A549 (cell line): ENCODE measurements at regions not wholly inside any gene's neighbourhood (a gene's known extent, or its start where the extent isn't known, plus 50 kb on each side); places are given as distances from the start of the nearest gene placed in this dataset.

Source experiments
- ATAC-seq, 2 experiments: fragments of 200-7000 bp in 1 of 2; fragments of >200 bp in 1 of 2; cut with Nextera tagmentation in 1 of 2; cut with Tn5 transposase in 1 of 2; 3 replicates each; pipeline versions ENCODE4 v1.8.0 to v1.9.1; 2018 to 2020; ENCODE audit warnings: mild to moderate bottlenecking in 1 of 2, moderate library complexity in 1 of 2
- CTCF ChIA-PET: fragments of 300-600 bp; sonication (Branson Sonifier 250); formaldehyde crosslinking; extraction: SDS; loops from one replicate; lab custom pipeline; 2021; ENCODE audit warnings: antibody characterized with exemption, inconsistent platforms; lab: Yijun Ruan, JAX
- POLR2A ChIA-PET: fragments of 350-600 bp; formaldehyde crosslinking; extraction: SDS; loops from one replicate; lab custom pipeline; 2021; ENCODE audit warnings: antibody characterized with exemption, inconsistent platforms; lab: Yijun Ruan, JAX
- DNase-seq, 2 experiments: peaks; one replicate each; pipeline versions ENCODE4 v3.0.0 to v3.0.0-alpha.2; 2011 to 2016; ENCODE audit warnings: low read depth in 1 of 2, low spot score in 1 of 2
- FAIRE-seq: peaks from 2 replicates; lab custom pipeline; 2011; peaks lifted over from hg19 to GRCh38; lab: Jason Lieb, UNC
- H3K27ac ChIP-seq, 2 experiments: fragments of >200 bp; sonication (Bioruptor Twin); formaldehyde crosslinking; 3 replicates each; pipeline ENCODE4 v1.5.1; 2016 to 2017
- H3K4me1 ChIP-seq: fragments of >200 bp; sonication (Bioruptor Twin); formaldehyde crosslinking; 3 replicates; pipeline ENCODE4 v1.6.1; 2016
- H3K4me2 ChIP-seq: fragments of >200 bp; sonication (Bioruptor Twin); formaldehyde crosslinking; 3 replicates; pipeline ENCODE4 v1.6.1; 2016
- H3K4me3 ChIP-seq: fragments of >200 bp; sonication (Bioruptor Twin); formaldehyde crosslinking; 3 replicates; pipeline ENCODE4 v1.5.1; 2016
- H3K9me3 ChIP-seq: fragments of >200 bp; sonication (Bioruptor Twin); formaldehyde crosslinking; 3 replicates; pipeline ENCODE4 v1.6.1; 2016
- CBX2 ChIP-seq: fragments of 200-600 bp; sonication (generic); IDR thresholded peaks from 2 replicates; pipeline ENCODE4 v1.6.1; 2016; ENCODE audit warnings: low read depth, mild to moderate bottlenecking, borderline replicate concordance
- CBX8 ChIP-seq: fragments of 200-600 bp; sonication (generic); IDR thresholded peaks from 2 replicates; pipeline ENCODE4 v1.6.1; 2016
- CEBPB ChIP-seq, 2 experiments: fragments of >200 bp in 1 of 2; sonication (Bioruptor Twin) in 1 of 2; formaldehyde crosslinking in 1 of 2; IDR thresholded peaks; 2 replicates each; pipeline ENCODE4 v1.6.1; 2012 to 2016
- CHD2 ChIP-seq: fragments of 150-350 bp; IDR thresholded peaks from 2 replicates; pipeline ENCODE4 v1.6.1; 2014; ENCODE audit warnings: low read length; ENCODE audit not compliant: partially characterized antibody
- CHD4 ChIP-seq: fragments of 200-600 bp; sonication (generic); IDR thresholded peaks from 2 replicates; pipeline ENCODE4 v1.6.1; 2016; ENCODE audit warnings: antibody characterized with exemption, mild to moderate bottlenecking, borderline replicate concordance
- ESRRA ChIP-seq: fragments of 150-350 bp; IDR thresholded peaks from 2 replicates; pipeline ENCODE4 v1.6.1; 2014; ENCODE audit warnings: mild to moderate bottlenecking, low read length, borderline replicate concordance
- FOSB ChIP-seq: fragments of 250-450 bp; sonication (Bioruptor Pico); IDR thresholded peaks from 2 replicates; pipeline ENCODE4 v1.5.0; 2020; ENCODE audit warnings: mild to moderate bottlenecking, moderate library complexity
- HOXA7 ChIP-seq: fragments of 250-450 bp; sonication (Bioruptor Pico); IDR thresholded peaks from 2 replicates; pipeline ENCODE4 v1.5.0; 2020; ENCODE audit warnings: mild to moderate bottlenecking, moderate library complexity
- HOXB5 ChIP-seq: fragments of 250-450 bp; sonication (Bioruptor Pico); IDR thresholded peaks from 2 replicates; pipeline ENCODE4 v1.5.0; 2020; ENCODE audit warnings: mild to moderate bottlenecking, moderate library complexity
- JUNB ChIP-seq: fragments of >200 bp; sonication (Bioruptor Twin); formaldehyde crosslinking; IDR thresholded peaks from 2 replicates; pipeline ENCODE4 v1.6.1; 2016
- KDM5A ChIP-seq: fragments of 200-600 bp; sonication (generic); IDR thresholded peaks from 2 replicates; pipeline ENCODE4 v1.6.1; 2016; ENCODE audit warnings: antibody characterized with exemption, mild to moderate bottlenecking
- MAX ChIP-seq: IDR thresholded peaks from 2 replicates; pipeline ENCODE4 v1.6.1; 2012
- MAZ ChIP-seq: fragments of 150-350 bp; IDR thresholded peaks from 2 replicates; pipeline ENCODE4 v1.6.1; 2014; ENCODE audit warnings: antibody characterized with exemption, low read depth, low read length, borderline replicate concordance
- NR3C1 ChIP-seq: fragments of >200 bp; sonication (Bioruptor Twin); formaldehyde crosslinking; IDR thresholded peaks from 3 replicates; pipeline ENCODE4 v1.6.1; 2017
- RAD21 ChIP-seq, 2 experiments: fragments of >200 bp in 1 of 2; sonication (Bioruptor Twin) in 1 of 2; formaldehyde crosslinking in 1 of 2; IDR thresholded peaks in 1 of 2; conservative IDR thresholded peaks in 1 of 2; 2 replicates in 1 of 2; 3 replicates in 1 of 2; pipeline ENCODE4 v1.6.1; 2012 to 2018; ENCODE audit warnings: inconsistent platforms in 1 of 2
- RNF2 ChIP-seq: fragments of 200-600 bp; sonication (generic); IDR thresholded peaks from 2 replicates; pipeline ENCODE4 v1.6.1; 2016; ENCODE audit warnings: low read depth, mild to moderate bottlenecking, antibody characterized with exemption, moderate library complexity, borderline replicate concordance
- SMC3 ChIP-seq: fragments of >200 bp; sonication (Bioruptor Twin); formaldehyde crosslinking; IDR thresholded peaks from 3 replicates; pipeline ENCODE4 v1.6.1; 2018; ENCODE audit warnings: inconsistent platforms
- TFCP2L1 ChIP-seq: fragments of 250-450 bp; sonication (Bioruptor Pico); IDR thresholded peaks from 2 replicates; pipeline ENCODE4 v1.5.0; 2021; ENCODE audit warnings: mild to moderate bottlenecking
- TP53 ChIP-seq: fragments of 250-450 bp; sonication (Bioruptor Pico); IDR thresholded peaks from 2 replicates; pipeline ENCODE4 v1.5.0; 2021; ENCODE audit warnings: mild to moderate bottlenecking, moderate library complexity
- ZC3H11A ChIP-seq: fragments of 450-650 bp; IDR thresholded peaks from 2 replicates; pipeline ENCODE4 v1.6.1; 2014; ENCODE audit warnings: antibody characterized with exemption, mild to moderate bottlenecking
- ZSCAN20 ChIP-seq: fragments of 250-450 bp; sonication (Bioruptor Pico); IDR thresholded peaks from 2 replicates; pipeline ENCODE4 v1.8.0; 2022; ENCODE audit warnings: mild to moderate bottlenecking, moderate library complexity
- WGBS: methylation state at CpG from one replicate; pipeline ENCODE4 v1.1.6; 2017; ENCODE audit errors: missing lambda C conversion rate; 5-methylcytosine and 5-hydroxymethylcytosine counted together
- TF ChIP-seq, protein P1 (sequence below): IDR thresholded peaks from 2 replicates; pipeline ENCODE4 v1.6.1; 2012
- TF ChIP-seq, protein P2 (sequence below): fragments of 250-450 bp; sonication (Bioruptor Pico); IDR thresholded peaks from 2 replicates; pipeline ENCODE4 v1.5.0; 2021; ENCODE audit warnings: mild to moderate bottlenecking, moderate library complexity, borderline replicate concordance
- TF ChIP-seq, protein P3 (sequence below): IDR thresholded peaks from 2 replicates; pipeline ENCODE4 v1.6.1; 2012; ENCODE audit warnings: low read depth, borderline replicate concordance
- TF ChIP-seq, protein P4 (sequence below): fragments of >200 bp; sonication (Bioruptor Twin); formaldehyde crosslinking; IDR thresholded peaks from 3 replicates; pipeline ENCODE4 v1.6.1; 2016

- ATAC-seq (no peak), DNase-seq (no peak)
- Histone ChIP-seq H3K9me3 (no peaks in the 10 kb centered on the region), H3K4me3 (no peak overlapping the region), H3K27ac (no peak overlapping the region), H3K4me1 (no peaks in the 10 kb centered on the region)
- POLR2A ChIA-PET = no interaction called here
- TF ChIP-seq ZSCAN20 (CRISPR knock-in tag) (no peak), SMC3 (no peak), CEBPB (IDR thresholded peaks at IDR 0.05) (no peak), MAX (no peak), MAZ (no peak), FOSB (no peak), JUNB (no peak), HOXB5 (no peak), CBX8 (no peak), KDM5A (no peak), CBX2 (no peak)
- TF ChIP-seq, protein P1, sequence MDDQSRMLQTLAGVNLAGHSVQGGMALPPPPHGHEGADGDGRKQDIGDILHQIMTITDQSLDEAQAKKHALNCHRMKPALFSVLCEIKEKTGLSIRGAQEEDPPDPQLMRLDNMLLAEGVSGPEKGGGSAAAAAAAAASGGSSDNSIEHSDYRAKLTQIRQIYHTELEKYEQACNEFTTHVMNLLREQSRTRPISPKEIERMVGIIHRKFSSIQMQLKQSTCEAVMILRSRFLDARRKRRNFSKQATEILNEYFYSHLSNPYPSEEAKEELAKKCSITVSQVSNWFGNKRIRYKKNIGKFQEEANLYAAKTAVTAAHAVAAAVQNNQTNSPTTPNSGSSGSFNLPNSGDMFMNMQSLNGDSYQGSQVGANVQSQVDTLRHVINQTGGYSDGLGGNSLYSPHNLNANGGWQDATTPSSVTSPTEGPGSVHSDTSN = no peak
- TF ChIP-seq, protein P2, sequence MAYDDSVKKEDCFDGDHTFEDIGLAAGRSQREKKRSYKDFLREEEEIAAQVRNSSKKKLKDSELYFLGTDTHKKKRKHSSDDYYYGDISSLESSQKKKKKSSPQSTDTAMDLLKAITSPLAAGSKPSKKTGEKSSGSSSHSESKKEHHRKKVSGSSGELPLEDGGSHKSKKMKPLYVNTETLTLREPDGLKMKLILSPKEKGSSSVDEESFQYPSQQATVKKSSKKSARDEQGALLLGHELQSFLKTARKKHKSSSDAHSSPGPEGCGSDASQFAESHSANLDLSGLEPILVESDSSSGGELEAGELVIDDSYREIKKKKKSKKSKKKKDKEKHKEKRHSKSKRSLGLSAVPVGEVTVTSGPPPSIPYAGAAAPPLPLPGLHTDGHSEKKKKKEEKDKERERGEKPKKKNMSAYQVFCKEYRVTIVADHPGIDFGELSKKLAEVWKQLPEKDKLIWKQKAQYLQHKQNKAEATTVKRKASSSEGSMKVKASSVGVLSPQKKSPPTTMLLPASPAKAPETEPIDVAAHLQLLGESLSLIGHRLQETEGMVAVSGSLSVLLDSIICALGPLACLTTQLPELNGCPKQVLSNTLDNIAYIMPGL (CRISPR knock-in tag) = no peak
- TF ChIP-seq, all 56 proteins: peak for 0
- 22% methylated on average over 2 of the region's 2 CpGs for WGBS
- H3K4me2 ChIP-seq = no peak overlapping the region
- CTCF ChIA-PET = no interaction called here
- no peak for FAIRE-seq
These were observed 903.7 kb upstream of the ADGRL3 start for GRCh38 chr4:60296386-60296785.

- TF ChIP-seq, protein P3, sequence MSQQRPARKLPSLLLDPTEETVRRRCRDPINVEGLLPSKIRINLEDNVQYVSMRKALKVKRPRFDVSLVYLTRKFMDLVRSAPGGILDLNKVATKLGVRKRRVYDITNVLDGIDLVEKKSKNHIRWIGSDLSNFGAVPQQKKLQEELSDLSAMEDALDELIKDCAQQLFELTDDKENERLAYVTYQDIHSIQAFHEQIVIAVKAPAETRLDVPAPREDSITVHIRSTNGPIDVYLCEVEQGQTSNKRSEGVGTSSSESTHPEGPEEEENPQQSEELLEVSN = no peak
- TF ChIP-seq, protein P1 = no peak
- TF ChIP-seq RAD21 (conservative IDR thresholded peaks at IDR 0.05 in 1 of 2, IDR thresholded peaks at IDR 0.05 in 1 of 2) (no peak), RNF2 (no peak), KDM5A (no peak), CHD2 (no peak), ESRRA (no peak), TP53 (CRISPR knock-in tag) (no peak), CHD4 (no peak), ZC3H11A (no peak), TFCP2L1 (CRISPR knock-in tag) (no peak), NR3C1 (no peak), MAZ (no peak), HOXA7 (CRISPR knock-in tag) (no peak)
- TF ChIP-seq, protein P4, sequence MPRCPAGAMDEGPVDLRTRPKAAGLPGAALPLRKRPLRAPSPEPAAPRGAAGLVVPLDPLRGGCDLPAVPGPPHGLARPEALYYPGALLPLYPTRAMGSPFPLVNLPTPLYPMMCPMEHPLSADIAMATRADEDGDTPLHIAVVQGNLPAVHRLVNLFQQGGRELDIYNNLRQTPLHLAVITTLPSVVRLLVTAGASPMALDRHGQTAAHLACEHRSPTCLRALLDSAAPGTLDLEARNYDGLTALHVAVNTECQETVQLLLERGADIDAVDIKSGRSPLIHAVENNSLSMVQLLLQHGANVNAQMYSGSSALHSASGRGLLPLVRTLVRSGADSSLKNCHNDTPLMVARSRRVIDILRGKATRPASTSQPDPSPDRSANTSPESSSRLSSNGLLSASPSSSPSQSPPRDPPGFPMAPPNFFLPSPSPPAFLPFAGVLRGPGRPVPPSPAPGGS = no peak
- 56% methylated on average over 2 of the region's 2 CpGs for WGBS
- H3K4me1 ChIP-seq = no peaks in the 10 kb centered on the region
- FAIRE-seq = no peak
- no peak for DNase-seq
- ATAC-seq = no peak
- H3K27ac ChIP-seq = no peak overlapping the region
- ChIA-PET POLR2A (no interaction called here), CTCF (no interaction called here)
- H3K4me2 ChIP-seq = no peak overlapping the region
- no peaks in the 10 kb centered on the region for H3K9me3 ChIP-seq
- no peak overlapping the region for H3K4me3 ChIP-seq
These were observed 886.4 kb upstream of the ADGRL3 start for GRCh38 chr4:60313611-60314178.
